ENCODE measurements at regions not wholly inside any gene's neighbourhood (a gene's known extent, or its start where the extent isn't known, plus 50 kb on each side); places are given as distances from the start of the nearest gene placed in this dataset.
"Not testable (repeated sequence)": the region's sequence is repeated elsewhere in the genome, so short reads cannot be mapped to it uniquely, and the experiment has no call there.

DNA sequence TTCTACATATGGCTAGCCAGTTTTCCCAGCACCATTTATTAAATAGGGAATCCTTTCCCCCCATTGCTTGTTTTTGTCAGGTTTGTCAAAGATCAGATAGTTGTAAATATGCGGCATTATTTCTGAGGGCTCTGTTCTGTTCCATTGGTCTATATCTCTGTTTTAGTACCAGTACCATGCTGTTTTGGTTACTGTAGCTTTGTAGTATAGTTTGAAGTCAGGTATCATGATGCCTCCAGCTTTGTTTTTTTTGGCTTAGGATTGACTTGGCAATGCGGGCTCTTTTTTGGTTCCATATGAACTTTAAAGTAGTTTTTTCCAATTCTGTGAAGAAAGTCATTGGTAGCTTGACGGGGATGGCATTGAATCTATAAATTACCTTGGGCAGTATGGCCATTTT lies 60.0 kb upstream of the GPC3 start:
- H3K4me1 ChIP-seq (ENCODE audit: control insufficient read depth, insufficient read depth, low read length); H3K9me3 ChIP-seq (ENCODE audit: control insufficient read depth, insufficient read depth, low read depth, low read length); POLR2A ChIA-PET; H3K4me3 ChIP-seq (ENCODE audit: low read depth, low read length); H3K27ac ChIP-seq (ENCODE audit: extremely low read depth, low read depth, low read length); CTCF ChIA-PET; H3K36me3 ChIP-seq (ENCODE audit: control insufficient read depth in 2 of 2, insufficient read depth in 1 of 2, low read length in 2 of 2): not testable (repeated sequence)
- peak; percentile 90 for TF ChIP-seq ZNF280D (tag by site-specific recombination; IDR thresholded peaks at IDR 0.05)

DNA sequence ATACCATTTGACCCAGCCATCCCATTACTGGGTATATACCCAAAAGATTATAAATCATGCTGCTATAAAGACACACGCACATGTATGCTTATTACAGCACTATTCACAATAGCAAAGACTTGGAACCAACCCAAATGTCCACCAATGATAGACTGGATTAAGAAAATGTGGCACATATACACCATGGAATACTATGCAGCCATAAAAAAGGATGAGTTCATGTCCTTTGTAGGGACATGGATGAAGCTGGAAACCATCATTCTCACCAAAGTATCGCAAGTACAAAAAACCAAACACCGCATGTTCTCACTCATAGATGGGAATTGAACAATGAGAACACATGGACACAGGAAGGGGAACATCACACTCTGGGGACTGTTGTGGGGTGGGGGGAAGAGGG lies 81.7 kb upstream of the GPC3 start:
- H3K36me3 ChIP-seq (ENCODE audit: control insufficient read depth in 2 of 2, insufficient read depth in 1 of 2, low read length in 2 of 2); H3K4me1 ChIP-seq (ENCODE audit: control insufficient read depth, insufficient read depth, low read length); H3K9me3 ChIP-seq (ENCODE audit: control insufficient read depth, insufficient read depth, low read depth, low read length); H3K27ac ChIP-seq (ENCODE audit: extremely low read depth, low read depth, low read length); POLR2A ChIA-PET; H3K4me3 ChIP-seq (ENCODE audit: low read depth, low read length); CTCF ChIA-PET: not testable (repeated sequence)
- TF ChIP-seq ZNF146 (tag by site-specific recombination; IDR thresholded peaks at IDR 0.05), result peak; percentile 91

DNA sequence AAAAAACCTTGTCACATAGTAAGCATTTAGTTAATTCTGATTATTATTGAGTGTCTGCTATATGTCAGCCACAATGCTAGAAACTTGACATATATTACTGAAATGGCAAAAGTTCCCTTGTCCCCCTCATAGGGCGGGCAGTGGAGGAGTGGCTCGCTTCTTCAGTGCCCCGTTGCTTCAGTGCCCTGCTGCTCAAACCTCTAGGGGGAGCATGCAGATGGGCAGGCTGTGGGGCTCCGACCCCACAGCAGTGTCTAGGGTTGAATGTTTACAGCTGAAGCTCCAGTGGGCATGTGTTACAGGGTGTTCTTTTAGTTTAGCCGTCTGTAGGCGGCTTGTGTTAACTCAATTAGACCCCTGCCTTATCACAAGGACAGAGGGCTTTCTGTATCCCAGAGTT lies 86.5 kb upstream of the GPC3 start:
- POLR2A ChIA-PET; H3K36me3 ChIP-seq (ENCODE audit: control insufficient read depth in 2 of 2, insufficient read depth in 1 of 2, low read length in 2 of 2); H3K9me3 ChIP-seq (ENCODE audit: control insufficient read depth, insufficient read depth, low read depth, low read length); H3K4me3 ChIP-seq (ENCODE audit: low read depth, low read length); H3K4me1 ChIP-seq (ENCODE audit: control insufficient read depth, insufficient read depth, low read length); CTCF ChIA-PET; H3K27ac ChIP-seq (ENCODE audit: extremely low read depth, low read depth, low read length): not testable (repeated sequence)

DNA sequence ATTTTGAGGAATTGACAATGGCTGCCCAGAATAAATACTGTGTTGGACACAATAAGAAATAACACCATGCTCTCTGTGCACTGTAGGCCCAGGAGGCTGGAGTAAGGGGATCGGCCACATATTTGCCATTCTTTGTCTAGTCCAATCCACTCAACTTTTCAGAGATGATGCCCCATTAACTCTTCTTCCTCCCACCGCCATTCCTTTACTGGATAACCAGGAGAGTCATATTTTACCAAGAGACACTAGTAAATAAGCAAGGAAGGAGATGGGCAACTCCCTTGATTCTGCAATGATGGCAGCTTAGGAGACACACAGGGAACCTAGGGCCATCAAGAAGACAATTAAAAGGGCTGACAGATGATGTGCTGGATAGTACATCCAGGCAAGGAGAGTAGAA lies 87.9 kb upstream of the GPC3 start:
- ChIA-PET CTCF (no interaction called here), POLR2A (no interaction called here)
- H3K4me1 ChIP-seq (ENCODE audit: control insufficient read depth, insufficient read depth, low read length), result no peaks in the 10 kb centered on the region
- TF ChIP-seq ZNF548 (tag by site-specific recombination; IDR thresholded peaks at IDR 0.05) (no peak), ZNF362 (tag by site-specific recombination; IDR thresholded peaks at IDR 0.05) (no peak), MZF1 (tag by site-specific recombination; IDR thresholded peaks at IDR 0.05; ENCODE audit: borderline replicate concordance) (no peak), ZNF19 (tag by site-specific recombination; IDR thresholded peaks at IDR 0.05; ENCODE audit: low read depth) (no peak), TRIM28 (IDR thresholded peaks at IDR 0.05; ENCODE audit: borderline replicate concordance, low read length) (no peak), ZNF248 (tag by site-specific recombination; IDR thresholded peaks at IDR 0.05) (no peak), GLI4 (tag by site-specific recombination; IDR thresholded peaks at IDR 0.05) (no peak), GLIS1 (tag by site-specific recombination; IDR thresholded peaks at IDR 0.05) (no peak), ZNF132 (tag by site-specific recombination; IDR thresholded peaks at IDR 0.05; ENCODE audit: borderline replicate concordance) (no peak), ZNF518A (tag by site-specific recombination; conservative IDR thresholded peaks at IDR 0.05; ENCODE audit: low read depth) (no peak), KLF1 (tag by site-specific recombination; IDR thresholded peaks at IDR 0.05) (no peak), ZNF18 (tag by site-specific recombination; IDR thresholded peaks at IDR 0.05) (no peak), ZBTB6 (tag by site-specific recombination; IDR thresholded peaks at IDR 0.05) (no peak)
- H3K4me3 ChIP-seq (ENCODE audit: low read depth, low read length), result no peak overlapping the region
- H3K27ac ChIP-seq (ENCODE audit: extremely low read depth, low read depth, low read length), result no peak overlapping the region
- no peaks in the 10 kb centered on the region for H3K36me3 ChIP-seq (ENCODE audit: control insufficient read depth in 2 of 2, insufficient read depth in 1 of 2, low read length in 2 of 2)
- no peaks in the 10 kb centered on the region for H3K9me3 ChIP-seq (ENCODE audit: control insufficient read depth, insufficient read depth, low read depth, low read length)

Measured in HEK293 (cell line).